ENCODE measurements at regions not wholly inside any gene's neighbourhood (a gene's known extent, or its start where the extent isn't known, plus 50 kb on each side); places are given as distances from the start of the nearest gene placed in this dataset.

GRCh38 chr9:90408659-90409058 is 234.0 kb downstream of the DIRAS2 start:
- DNase-seq (ENCODE audit: low read depth, low spot score) (no peak), FAIRE-seq (no peak)
- H3K79me2 ChIP-seq (ENCODE audit: control insufficient read depth, insufficient read depth, low read length), result no peaks in the 10 kb centered on the region
- no peak overlapping the region for H3K4me3 ChIP-seq (ENCODE audit: control insufficient read depth in 2 of 3, extremely low read depth in 1 of 3, insufficient read depth in 2 of 3, low read depth in 1 of 3, low read length in 3 of 3)
- H3K4me1 ChIP-seq (ENCODE audit: control insufficient read depth, extremely low read depth, insufficient read depth, low read length), result no peaks in the 10 kb centered on the region
- H2AFZ ChIP-seq (ENCODE audit: control insufficient read depth, low read length), result no peak overlapping the region
- dilution Hi-C loops (cut with MboI; ENCODE audit: extremely low pct_ligation_motif_present, low sequenced_read_pairs), result no loop called here
- H4K20me1 ChIP-seq (ENCODE audit: control insufficient read depth, extremely low read depth, insufficient read depth, low read length), result no peaks in the 10 kb centered on the region
- H3K27me3 ChIP-seq (ENCODE audit: control insufficient read depth, extremely low read depth, insufficient read depth, low read length), result no peaks in the 10 kb centered on the region
- no peak overlapping the region for H3K9ac ChIP-seq (ENCODE audit: control insufficient read depth, extremely low read depth, insufficient read depth, low read length)
- no peak overlapping the region for H3K4me2 ChIP-seq (ENCODE audit: control insufficient read depth, extremely low read depth, insufficient read depth, low read depth, low read length)
- H3K27ac ChIP-seq (ENCODE audit: control insufficient read depth, insufficient read depth, low read length), result no peak overlapping the region
- no peaks in the 10 kb centered on the region for H3K9me3 ChIP-seq (ENCODE audit: control insufficient read depth, low read depth, low read length)
- H3K9me1 ChIP-seq (ENCODE audit: control insufficient read depth, extremely low read depth, insufficient read depth, low read length), result no peaks in the 10 kb centered on the region
- no peak for TF ChIP-seq EZH2 (IDR thresholded peaks at IDR 0.05; ENCODE audit: low read length)
- TF ChIP-seq CTCF (optimal IDR thresholded peaks at IDR 0.05 in 1 of 3, IDR thresholded peaks at IDR 0.05 in 1 of 3, conservative IDR thresholded peaks at IDR 0.05 in 1 of 3; ENCODE audit: extremely low read depth in 1 of 3, insufficient read depth in 2 of 3, low read length in 3 of 3), result no peak
- H3K36me3 ChIP-seq (ENCODE audit: control insufficient read depth in 2 of 2, extremely low read depth in 1 of 2, insufficient read depth in 2 of 2, low read length in 2 of 2), result no peaks in the 10 kb centered on the region

DNA sequence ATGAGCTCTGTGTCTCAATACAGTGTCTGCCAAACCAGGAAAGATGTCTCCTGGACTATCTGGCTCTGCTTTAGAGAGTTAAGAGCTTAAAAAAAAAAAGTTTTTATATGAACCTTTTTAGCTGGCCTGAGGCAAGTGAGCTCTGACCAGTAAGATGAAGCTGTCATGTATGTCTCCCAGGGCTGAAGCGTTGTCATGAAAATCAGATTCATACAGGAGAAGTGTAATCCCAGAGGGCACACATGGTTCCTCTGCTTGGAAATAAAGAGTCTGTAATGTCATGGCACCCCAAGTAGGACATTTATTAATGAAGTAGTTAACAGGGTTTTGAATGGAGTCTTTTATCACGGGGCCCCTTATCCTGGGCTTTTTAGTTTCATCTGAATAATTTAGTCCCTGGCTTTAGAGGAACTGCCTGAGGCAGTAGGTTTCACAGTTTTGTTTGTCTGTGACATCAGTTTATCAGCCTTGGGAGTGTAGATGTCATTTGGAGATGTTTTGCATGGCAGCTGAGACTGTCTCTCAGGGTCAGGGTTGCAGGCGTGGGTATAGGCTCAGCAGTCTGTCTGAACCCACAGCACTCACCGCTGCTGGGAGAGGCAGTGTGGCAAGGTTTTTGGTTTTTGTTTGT is 223.3 kb downstream of the DIRAS2 start:
- Histone ChIP-seq H3K9me3 (ENCODE audit: control insufficient read depth, low read depth, low read length) (no peaks in the 10 kb centered on the region), H2AFZ (ENCODE audit: control insufficient read depth, low read length) (no peak overlapping the region), H3K36me3 (ENCODE audit: control insufficient read depth in 2 of 2, extremely low read depth in 1 of 2, insufficient read depth in 2 of 2, low read length in 2 of 2) (no peaks in the 10 kb centered on the region), H3K4me3 (ENCODE audit: control insufficient read depth in 2 of 3, extremely low read depth in 1 of 3, insufficient read depth in 2 of 3, low read depth in 1 of 3, low read length in 3 of 3) (no peak overlapping the region), H3K9me1 (ENCODE audit: control insufficient read depth, extremely low read depth, insufficient read depth, low read length) (no peaks in the 10 kb centered on the region), H3K27ac (ENCODE audit: control insufficient read depth, insufficient read depth, low read length) (no peak overlapping the region), H3K79me2 (ENCODE audit: control insufficient read depth, insufficient read depth, low read length) (no peaks in the 10 kb centered on the region), H3K9ac (ENCODE audit: control insufficient read depth, extremely low read depth, insufficient read depth, low read length) (no peak overlapping the region), H3K4me1 (ENCODE audit: control insufficient read depth, extremely low read depth, insufficient read depth, low read length) (no peaks in the 10 kb centered on the region), H3K4me2 (ENCODE audit: control insufficient read depth, extremely low read depth, insufficient read depth, low read depth, low read length) (no peak overlapping the region), H3K27me3 (ENCODE audit: control insufficient read depth, extremely low read depth, insufficient read depth, low read length) (no peaks in the 10 kb centered on the region), H4K20me1 (ENCODE audit: control insufficient read depth, extremely low read depth, insufficient read depth, low read length) (no peaks in the 10 kb centered on the region)
- no peak for DNase-seq (ENCODE audit: low read depth, low spot score)
- no peak for TF ChIP-seq EZH2 (IDR thresholded peaks at IDR 0.05; ENCODE audit: low read length)
- TF ChIP-seq CTCF (optimal IDR thresholded peaks at IDR 0.05 in 1 of 3, IDR thresholded peaks at IDR 0.05 in 1 of 3, conservative IDR thresholded peaks at IDR 0.05 in 1 of 3; ENCODE audit: extremely low read depth in 1 of 3, insufficient read depth in 2 of 3, low read length in 3 of 3), result no peak
- FAIRE-seq, result no peak
- dilution Hi-C loops (cut with MboI; ENCODE audit: extremely low pct_ligation_motif_present, low sequenced_read_pairs), result no loop called here

Measured in keratinocyte (primary cell).